ENCODE measurements at regions not wholly inside any gene's neighbourhood (a gene's known extent, or its start where the extent isn't known, plus 50 kb on each side); places are given as distances from the start of the nearest gene placed in this dataset.

DNA sequence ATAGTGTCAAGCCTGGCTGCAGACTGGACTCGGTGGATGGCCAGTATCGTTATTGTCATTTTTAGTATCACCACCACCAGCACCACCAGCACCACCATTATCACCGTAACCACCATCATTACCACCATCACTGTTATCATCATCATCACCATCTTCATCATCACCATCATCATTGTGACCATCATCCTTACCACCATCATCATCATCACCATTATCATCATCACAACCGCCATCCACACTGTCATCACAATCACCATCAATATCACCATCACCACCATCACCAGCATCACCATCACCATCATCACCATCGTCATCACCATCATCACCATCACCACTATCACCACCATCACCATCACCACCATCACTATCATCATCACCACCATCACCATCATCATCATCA, 65.6 kb downstream of the FOXL3 start:
- Histone ChIP-seq H3K36me3 (ENCODE audit: control insufficient read depth, insufficient read depth, low read length) (no peaks in the 10 kb centered on the region), H3K27me3 (ENCODE audit: control insufficient read depth, insufficient read depth, low read length) (peaks cover 2% of the 10 kb centered on the region), H3K4me3 (ENCODE audit: low read depth, low read length) (no peak overlapping the region)
- DNase-seq (ENCODE audit: low read depth): no peak
- no peak for TF ChIP-seq CTCF (IDR thresholded peaks at IDR 0.05; ENCODE audit: insufficient read depth, low read length, severe bottlenecking)
- FAIRE-seq: peak; percentile 97

DNA sequence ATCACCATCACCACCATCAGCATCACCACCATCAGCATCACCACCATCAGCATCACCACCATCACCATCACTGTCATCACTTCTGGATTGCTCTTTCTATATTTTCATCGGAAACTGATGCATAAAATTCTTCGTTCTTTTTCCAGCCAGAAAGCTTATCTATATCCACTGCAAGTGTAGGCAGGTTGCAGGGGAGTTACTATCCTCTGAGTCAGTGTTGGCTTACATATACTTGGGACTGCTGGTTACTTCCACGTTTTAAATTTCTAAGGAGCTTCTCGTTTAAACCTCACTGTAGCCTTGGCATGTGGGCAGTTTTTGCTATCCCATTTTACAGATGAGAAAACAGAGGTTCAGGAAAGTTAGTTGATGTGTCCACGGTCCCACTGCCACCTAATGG, 66.1 kb downstream of the FOXL3 start:
- no peaks in the 10 kb centered on the region for H3K36me3 ChIP-seq (ENCODE audit: control insufficient read depth, insufficient read depth, low read length)
- no peak overlapping the region for H3K4me3 ChIP-seq (ENCODE audit: low read depth, low read length)
- peak; percentile 80 for DNase-seq (ENCODE audit: low read depth)
- no peak for TF ChIP-seq CTCF (IDR thresholded peaks at IDR 0.05; ENCODE audit: insufficient read depth, low read length, severe bottlenecking)
- no peak for FAIRE-seq
- H3K27me3 ChIP-seq (ENCODE audit: control insufficient read depth, insufficient read depth, low read length): peaks cover 2% of the 10 kb centered on the region

DNA sequence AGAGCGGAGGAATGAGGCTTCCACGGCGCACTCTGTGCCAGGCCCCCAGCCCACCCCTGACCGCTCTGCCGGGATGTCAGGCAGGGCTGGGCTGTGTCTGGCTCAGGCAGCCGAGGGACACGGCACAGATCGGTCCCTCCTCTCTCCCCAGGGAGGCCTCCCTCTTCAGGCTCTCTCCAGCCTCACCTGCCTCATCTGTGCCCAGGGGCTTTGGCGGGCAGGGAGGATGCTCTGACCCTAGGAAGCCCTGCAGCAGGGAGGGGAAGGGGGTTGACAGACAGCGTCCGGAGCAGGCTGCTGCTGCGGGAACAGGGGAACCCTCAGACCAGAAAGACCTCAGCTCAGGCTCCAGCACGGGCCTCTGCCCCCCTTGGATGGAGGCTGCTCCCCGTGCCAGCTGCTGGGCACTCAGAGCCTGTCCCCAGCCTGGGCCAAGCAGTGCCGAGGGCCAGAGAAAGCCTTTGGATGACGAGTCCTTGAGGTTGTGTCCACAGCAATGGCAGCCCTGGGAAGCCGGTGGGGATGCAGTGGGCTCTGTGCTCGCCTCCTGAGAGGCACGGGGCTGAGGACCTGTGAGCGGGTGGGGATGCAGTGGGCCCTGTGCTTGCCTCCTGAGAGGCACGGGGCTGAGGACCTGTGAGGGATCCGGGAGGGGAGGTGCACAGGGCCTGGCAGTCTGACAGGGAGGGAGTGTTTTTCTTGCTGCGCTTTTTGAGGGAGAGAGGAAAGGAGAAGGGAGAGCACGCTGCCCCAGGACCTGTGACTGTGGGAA, 66.9 kb downstream of the FOXL3 start:
- FAIRE-seq (no peak), DNase-seq (ENCODE audit: low read depth) (no peak)
- TF ChIP-seq CTCF (IDR thresholded peaks at IDR 0.05; ENCODE audit: insufficient read depth, low read length, severe bottlenecking): no peak
- H3K27me3 ChIP-seq (ENCODE audit: control insufficient read depth, insufficient read depth, low read length): peaks cover 2% of the 10 kb centered on the region
- H3K36me3 ChIP-seq (ENCODE audit: control insufficient read depth, insufficient read depth, low read length): no peaks in the 10 kb centered on the region
- no peak overlapping the region for H3K4me3 ChIP-seq (ENCODE audit: low read depth, low read length)

- no peak for TF ChIP-seq CTCF (IDR thresholded peaks at IDR 0.05; ENCODE audit: insufficient read depth, low read length, severe bottlenecking)
- Histone ChIP-seq H3K27me3 (ENCODE audit: control insufficient read depth, insufficient read depth, low read length) (peaks cover 2% of the 10 kb centered on the region), H3K4me3 (ENCODE audit: low read depth, low read length) (no peak overlapping the region), H3K36me3 (ENCODE audit: control insufficient read depth, insufficient read depth, low read length) (no peaks in the 10 kb centered on the region)
- DNase-seq (ENCODE audit: low read depth) (no peak), FAIRE-seq (no peak)
These were observed 67.7 kb downstream of the FOXL3 start for GRCh38 chr7:357531-358209.

GRCh38 chr7:358352-358751, 68.4 kb downstream of the FOXL3 start:
- H3K4me3 ChIP-seq (ENCODE audit: low read depth, low read length): no peak overlapping the region
- no peak for DNase-seq (ENCODE audit: low read depth)
- no peak for FAIRE-seq
- H3K36me3 ChIP-seq (ENCODE audit: control insufficient read depth, insufficient read depth, low read length): no peaks in the 10 kb centered on the region
- no peak for TF ChIP-seq CTCF (IDR thresholded peaks at IDR 0.05; ENCODE audit: insufficient read depth, low read length, severe bottlenecking)
- H3K27me3 ChIP-seq (ENCODE audit: control insufficient read depth, insufficient read depth, low read length): peaks cover 2% of the 10 kb centered on the region
